Astrocyte of the cerebellum (primary cell): ENCODE measurements at regions not wholly inside any gene's neighbourhood (a gene's known extent, or its start where the extent isn't known, plus 50 kb on each side); places are given as distances from the start of the nearest gene placed in this dataset.

Source experiments
- DNase-seq: peaks from one replicate; pipeline ENCODE4 v3.0.0-alpha.2; 2011; ENCODE audit warnings: low read depth
- H3K4me3 ChIP-seq: 2 replicates; pipeline ENCODE4 v1.5.1; 2011; ENCODE audit warnings: mild to moderate bottlenecking, low read depth, low read length, moderate library complexity
- CTCF ChIP-seq: IDR thresholded peaks from 2 replicates; pipeline ENCODE4 v1.5.1; 2012; ENCODE audit warnings: low read length, low read depth, moderate library complexity, mild to moderate bottlenecking; ENCODE audit errors: missing control alignments
- in situ Hi-C: cut with HindIII; loops from 2 replicates; pipeline ENCODE4 v1.10.0; 2017; ENCODE audit warnings: low sequenced_read_pairs

DNA sequence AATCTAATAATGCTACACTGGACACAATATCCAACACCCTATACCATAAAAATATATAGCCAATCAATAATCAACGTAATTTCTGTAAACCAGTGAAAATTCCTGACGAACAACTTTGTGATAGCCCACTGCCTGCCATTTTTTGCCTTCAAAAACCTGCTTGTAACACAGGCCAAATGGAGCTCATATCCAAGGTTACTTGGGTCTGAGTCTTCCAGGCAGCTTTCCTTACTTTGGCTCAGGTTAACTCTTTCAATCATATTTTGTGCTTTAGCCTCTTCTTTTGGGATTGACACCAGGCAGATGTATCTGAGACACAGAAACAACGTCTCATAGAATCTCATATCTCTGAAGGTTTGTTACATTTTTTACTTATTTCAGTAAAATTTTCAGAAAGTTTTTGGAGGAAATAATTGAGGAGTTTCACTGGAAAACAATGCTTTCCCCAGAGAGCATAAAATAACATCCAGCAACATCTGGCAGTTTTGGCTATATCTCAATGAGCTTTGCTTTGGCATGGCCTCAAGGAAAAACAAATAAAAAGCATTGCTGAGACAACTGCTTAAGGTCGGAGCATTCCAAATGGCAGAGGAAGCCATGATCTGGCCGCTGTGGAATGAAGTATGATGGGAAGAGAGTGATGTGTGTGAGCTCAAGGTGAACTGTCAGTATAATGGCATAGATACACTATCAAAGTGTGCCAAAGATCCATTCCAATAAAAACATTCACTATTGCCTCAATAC lies 162.9 kb upstream of the SPIN4 start:
- no peak for TF ChIP-seq CTCF
- no peak overlapping the region for H3K4me3 ChIP-seq
- DNase-seq, result peak; percentile 55
- in situ Hi-C loops, result no loop called here

DNA sequence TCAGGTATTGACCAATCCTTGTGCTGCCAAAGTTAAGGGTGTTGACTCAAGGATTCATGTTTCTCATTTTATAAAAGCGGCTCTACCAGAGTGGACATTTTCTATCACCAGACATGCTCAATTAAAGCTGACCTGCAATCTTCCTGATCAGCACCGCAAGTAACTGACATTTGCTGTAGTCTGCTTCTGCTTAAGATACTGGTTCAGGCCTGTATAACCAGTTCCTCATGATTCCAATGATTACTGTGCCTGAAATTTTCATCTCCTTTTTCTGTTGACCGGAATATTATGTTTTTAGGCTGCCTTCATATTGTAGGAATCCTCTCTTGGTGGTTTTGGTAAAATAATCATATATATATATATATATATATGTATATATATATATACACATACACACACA lies 160.2 kb upstream of the SPIN4 start:
- TF ChIP-seq CTCF, result no peak
- in situ Hi-C loops, result no loop called here
- H3K4me3 ChIP-seq, result no peak overlapping the region
- no peak for DNase-seq

- in situ Hi-C loops, result no loop called here
- DNase-seq, result no peak
- H3K4me3 ChIP-seq, result no peak overlapping the region
- no peak for TF ChIP-seq CTCF
These were observed 157.5 kb upstream of the SPIN4 start for GRCh38 chrX:63508668-63509067.

DNA sequence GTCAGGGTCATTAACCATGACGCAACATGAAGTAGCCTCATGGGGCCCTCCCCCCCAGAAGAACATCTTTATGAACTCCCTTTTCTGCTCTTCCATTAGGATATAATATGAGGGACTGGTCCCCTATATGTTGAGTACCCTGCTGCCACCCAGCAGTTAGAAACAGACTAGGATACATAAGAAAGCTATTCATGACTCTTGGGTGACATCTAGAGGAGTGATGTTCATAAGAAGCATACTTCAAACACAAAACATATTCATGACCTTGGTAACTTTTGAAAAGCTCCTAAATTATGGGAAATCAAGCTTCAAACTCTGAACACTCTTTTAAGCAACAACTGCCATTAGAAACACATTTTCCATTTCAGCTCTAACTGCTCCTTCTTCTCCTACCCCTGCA lies 155.2 kb upstream of the SPIN4 start:
- in situ Hi-C loops, result no loop called here
- TF ChIP-seq CTCF, result peak; percentile 11
- DNase-seq, result peak; percentile 22
- no peak overlapping the region for H3K4me3 ChIP-seq

GRCh38 chrX:63503541-63503940 lies 152.4 kb upstream of the SPIN4 start:
- no peak overlapping the region for H3K4me3 ChIP-seq
- DNase-seq, result peak; percentile 31
- no peak for TF ChIP-seq CTCF
- in situ Hi-C loops, result no loop called here

DNA sequence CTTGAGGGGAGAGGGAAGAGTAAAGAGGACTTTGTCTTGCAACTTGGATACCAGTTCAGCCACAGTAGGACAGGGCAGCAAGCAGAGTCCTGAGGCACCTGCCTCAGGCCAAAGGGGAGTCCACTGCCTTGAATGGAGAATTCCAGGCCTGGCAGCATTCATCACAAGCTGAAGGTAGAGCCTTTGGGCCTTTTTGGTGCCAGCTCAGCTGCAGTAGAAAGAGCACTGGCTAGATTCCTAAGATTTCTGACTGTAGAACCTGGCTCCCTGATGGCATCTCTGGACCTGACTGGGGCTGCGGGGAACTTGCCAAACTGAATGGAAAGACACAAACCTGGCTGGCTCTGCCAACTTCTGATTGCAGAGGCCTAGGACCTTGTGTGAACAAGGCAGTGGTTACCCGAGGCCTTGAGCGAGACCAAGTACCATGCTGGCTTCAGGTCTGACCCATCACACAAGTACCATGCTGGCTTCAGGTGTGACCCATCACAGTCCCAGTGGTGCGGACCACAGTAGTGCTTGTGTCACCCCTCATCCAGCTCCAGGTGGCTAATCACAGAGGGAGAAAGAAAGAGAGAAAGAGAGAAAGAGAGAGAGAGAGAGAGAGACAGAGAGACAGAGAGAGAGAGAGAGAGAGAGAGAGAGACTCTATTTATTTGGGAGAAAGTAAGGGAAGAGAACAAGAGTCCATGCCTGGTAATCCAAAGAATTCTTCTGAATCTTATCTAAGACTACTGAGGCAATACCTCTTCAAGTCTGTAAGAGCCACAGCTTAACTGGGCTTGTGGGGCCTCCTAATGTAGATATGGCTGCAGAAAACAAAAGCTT lies 137.6 kb upstream of the SPIN4 start:
- in situ Hi-C loops, result no loop called here
- DNase-seq, result no peak
- TF ChIP-seq CTCF, result no peak
- no peak overlapping the region for H3K4me3 ChIP-seq
